Fibroblast of lung (primary cell): ENCODE measurements at regions not wholly inside any gene's neighbourhood (a gene's known extent, or its start where the extent isn't known, plus 50 kb on each side); places are given as distances from the start of the nearest gene placed in this dataset.

ENCODE experiments used
- DNase-seq, 2 donors: peaks; one replicate each; pipeline versions ENCODE4 v3.0.0 to v3.0.0-alpha.2; 2010; ENCODE audit warnings: low read depth in 2 of 2
- H2AFZ ChIP-seq: 2 replicates; pipeline ENCODE4 v1.5.1; 2012; ENCODE audit warnings: low read length, control low read depth, inconsistent platforms
- H3K27ac ChIP-seq: 2 replicates; pipeline ENCODE4 v1.5.1; 2011; ENCODE audit warnings: low read length, control low read depth; ENCODE audit not compliant: insufficient read depth
- H3K27me3 ChIP-seq: 2 replicates; pipeline ENCODE4 v1.5.1; 2011; ENCODE audit warnings: mild to moderate bottlenecking, low read length; ENCODE audit not compliant: control insufficient read depth, insufficient read depth
- H3K36me3 ChIP-seq: 2 replicates; pipeline ENCODE4 v1.5.1; 2011; ENCODE audit warnings: low read length; ENCODE audit not compliant: control insufficient read depth, insufficient read depth
- H3K4me1 ChIP-seq: 2 replicates; pipeline ENCODE4 v1.5.1; 2011; ENCODE audit warnings: low read length; ENCODE audit not compliant: control insufficient read depth, insufficient read depth; ENCODE audit errors: extremely low read depth
- H3K4me2 ChIP-seq: 2 replicates; pipeline ENCODE4 v1.5.1; 2011; ENCODE audit warnings: low read length, control low read depth; ENCODE audit not compliant: insufficient read depth; ENCODE audit errors: extremely low read depth
- H3K4me3 ChIP-seq, 4 experiments: fragments of 200-600 bp in 1 of 4; sonication (generic) in 1 of 4; replicated peaks in 1 of 4; 2 replicates each; pipeline ENCODE4 v1.5.1; 2011 to 2016; ENCODE audit warnings: low read length in 4 of 4, low read depth in 3 of 4, mild to moderate bottlenecking in 3 of 4, control low read depth in 2 of 4, inconsistent platforms in 1 of 4, mixed read lengths in 1 of 4; ENCODE audit not compliant: insufficient read depth in 1 of 4; ENCODE audit errors: control extremely low read depth in 1 of 4
- H3K79me2 ChIP-seq: 2 replicates; pipeline ENCODE4 v1.5.1; 2012; ENCODE audit warnings: mild to moderate bottlenecking, low read length, inconsistent platforms; ENCODE audit not compliant: control insufficient read depth, insufficient read depth
- H3K9ac ChIP-seq: 2 replicates; pipeline ENCODE4 v1.5.1; 2011; ENCODE audit warnings: mild to moderate bottlenecking, low read length, control low read depth; ENCODE audit not compliant: insufficient read depth
- H3K9me3 ChIP-seq: 2 replicates; pipeline ENCODE4 v1.5.1; 2012; ENCODE audit warnings: low read depth, low read length; ENCODE audit not compliant: control insufficient read depth, insufficient read depth
- H4K20me1 ChIP-seq: 2 replicates; pipeline ENCODE4 v1.5.1; 2011; ENCODE audit warnings: low read length; ENCODE audit not compliant: control insufficient read depth, insufficient read depth; ENCODE audit errors: extremely low read depth
- CTCF ChIP-seq, 2 donors: IDR thresholded peaks in 1 of 2; conservative IDR thresholded peaks in 1 of 2; 1 replicate in 1 of 2; 2 replicates in 1 of 2; pipeline ENCODE4 v1.5.1; 2011 to 2012; ENCODE audit warnings: low read length in 2 of 2, control low read depth in 1 of 2, inconsistent platforms in 1 of 2, low read depth in 1 of 2, mild to moderate bottlenecking in 1 of 2
- EZH2 ChIP-seq: IDR thresholded peaks from 2 replicates; pipeline ENCODE4 v1.5.1; 2012; ENCODE audit warnings: low read length, control low read depth, mild to moderate bottlenecking; ENCODE audit errors: missing control alignments

- Histone ChIP-seq H3K27ac (no peak overlapping the region), H3K9ac (no peak overlapping the region), H2AFZ (no peak overlapping the region), H3K4me2 (no peak overlapping the region), H4K20me1 (no peaks in the 10 kb centered on the region), H3K27me3 (no peaks in the 10 kb centered on the region), H3K4me3 (no peak overlapping the region), H3K79me2 (no peaks in the 10 kb centered on the region), H3K4me1 (no peaks in the 10 kb centered on the region), H3K9me3 (no peaks in the 10 kb centered on the region), H3K36me3 (no peaks in the 10 kb centered on the region)
- TF ChIP-seq CTCF (conservative IDR thresholded peaks at IDR 0.05 in 1 of 2, IDR thresholded peaks at IDR 0.05 in 1 of 2; ENCODE audit: low read depth in 1 of 2, low read length in 2 of 2) (no peak), EZH2 (no peak)
- DNase-seq, result no peak
Observed at GRCh38 chr3:106488331-106488730, 619.5 kb upstream of the CBLB start.

GRCh38 chr3:106491796-106492195 lies 623.0 kb upstream of the CBLB start:
- TF ChIP-seq CTCF (conservative IDR thresholded peaks at IDR 0.05 in 1 of 2, IDR thresholded peaks at IDR 0.05 in 1 of 2; ENCODE audit: low read depth in 1 of 2, low read length in 2 of 2), result no peak
- TF ChIP-seq EZH2, result no peak
- no peaks in the 10 kb centered on the region for H4K20me1 ChIP-seq
- H3K4me2 ChIP-seq, result no peak overlapping the region
- peak in 1 of 2 donors; percentile 11 for DNase-seq
- H3K9me3 ChIP-seq, result no peaks in the 10 kb centered on the region
- no peak overlapping the region for H3K27ac ChIP-seq
- H3K9ac ChIP-seq, result no peak overlapping the region
- H3K36me3 ChIP-seq, result no peaks in the 10 kb centered on the region
- no peak overlapping the region for H3K4me3 ChIP-seq
- no peaks in the 10 kb centered on the region for H3K27me3 ChIP-seq
- H3K4me1 ChIP-seq, result no peaks in the 10 kb centered on the region
- no peak overlapping the region for H2AFZ ChIP-seq
- H3K79me2 ChIP-seq, result no peaks in the 10 kb centered on the region

- no peaks in the 10 kb centered on the region for H3K36me3 ChIP-seq
- TF ChIP-seq CTCF (conservative IDR thresholded peaks at IDR 0.05 in 1 of 2, IDR thresholded peaks at IDR 0.05 in 1 of 2; ENCODE audit: low read depth in 1 of 2, low read length in 2 of 2) (no peak), EZH2 (no peak)
- DNase-seq, result no peak
- H3K9ac ChIP-seq, result no peak overlapping the region
- no peaks in the 10 kb centered on the region for H3K9me3 ChIP-seq
- H3K4me2 ChIP-seq, result no peak overlapping the region
- H3K27me3 ChIP-seq, result no peaks in the 10 kb centered on the region
- H4K20me1 ChIP-seq, result no peaks in the 10 kb centered on the region
- H3K27ac ChIP-seq, result no peak overlapping the region
- H2AFZ ChIP-seq, result no peak overlapping the region
- no peak overlapping the region for H3K4me3 ChIP-seq
- H3K79me2 ChIP-seq, result no peaks in the 10 kb centered on the region
- H3K4me1 ChIP-seq, result no peaks in the 10 kb centered on the region
Observed at GRCh38 chr3:106508331-106508893, 639.6 kb upstream of the CBLB start.
